ENCODE measurements at regions not wholly inside any gene's neighbourhood (a gene's known extent, or its start where the extent isn't known, plus 50 kb on each side); places are given as distances from the start of the nearest gene placed in this dataset.

DNA sequence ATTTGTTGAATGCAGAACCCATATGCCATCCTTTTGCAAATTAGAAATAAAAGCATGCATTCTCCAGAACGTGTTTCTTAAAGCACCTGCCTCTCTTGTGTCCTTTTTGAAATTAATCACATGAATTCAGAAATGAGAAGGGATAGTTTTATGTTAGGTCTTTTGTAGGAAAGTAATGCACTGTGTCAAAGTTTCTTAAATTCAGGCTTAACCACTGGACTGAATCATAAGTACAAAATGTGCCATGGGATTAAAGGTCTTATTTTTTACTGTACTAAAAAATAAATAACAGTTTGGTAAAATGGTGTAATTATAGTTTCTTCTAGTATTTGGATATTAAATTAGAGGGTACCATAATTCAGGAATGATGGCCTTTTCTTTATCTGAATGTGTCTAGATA, 290.1 kb upstream of the USP25 start:
- TF ChIP-seq, protein P1, sequence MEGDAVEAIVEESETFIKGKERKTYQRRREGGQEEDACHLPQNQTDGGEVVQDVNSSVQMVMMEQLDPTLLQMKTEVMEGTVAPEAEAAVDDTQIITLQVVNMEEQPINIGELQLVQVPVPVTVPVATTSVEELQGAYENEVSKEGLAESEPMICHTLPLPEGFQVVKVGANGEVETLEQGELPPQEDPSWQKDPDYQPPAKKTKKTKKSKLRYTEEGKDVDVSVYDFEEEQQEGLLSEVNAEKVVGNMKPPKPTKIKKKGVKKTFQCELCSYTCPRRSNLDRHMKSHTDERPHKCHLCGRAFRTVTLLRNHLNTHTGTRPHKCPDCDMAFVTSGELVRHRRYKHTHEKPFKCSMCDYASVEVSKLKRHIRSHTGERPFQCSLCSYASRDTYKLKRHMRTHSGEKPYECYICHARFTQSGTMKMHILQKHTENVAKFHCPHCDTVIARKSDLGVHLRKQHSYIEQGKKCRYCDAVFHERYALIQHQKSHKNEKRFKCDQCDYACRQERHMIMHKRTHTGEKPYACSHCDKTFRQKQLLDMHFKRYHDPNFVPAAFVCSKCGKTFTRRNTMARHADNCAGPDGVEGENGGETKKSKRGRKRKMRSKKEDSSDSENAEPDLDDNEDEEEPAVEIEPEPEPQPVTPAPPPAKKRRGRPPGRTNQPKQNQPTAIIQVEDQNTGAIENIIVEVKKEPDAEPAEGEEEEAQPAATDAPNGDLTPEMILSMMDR (conservative IDR thresholded peaks at IDR 0.05; ENCODE audit: low read depth in 2 of 2) = no peak
- TF ChIP-seq EZH2 (IDR thresholded peaks at IDR 0.05; ENCODE audit: low read depth, unreplicated experiment) (no peak), POLR2AphosphoS5 (IDR thresholded peaks at IDR 0.05; ENCODE audit: low read depth) (no peak), EZH2phosphoT487 (IDR thresholded peaks at IDR 0.05; ENCODE audit: unreplicated experiment) (no peak), ZNF114 (CRISPR knock-in tag; IDR thresholded peaks at IDR 0.05) (no peak), CREB1 (CRISPR knock-in tag; IDR thresholded peaks at IDR 0.05; ENCODE audit: low read depth) (no peak)
- TF ChIP-seq, protein P2, sequence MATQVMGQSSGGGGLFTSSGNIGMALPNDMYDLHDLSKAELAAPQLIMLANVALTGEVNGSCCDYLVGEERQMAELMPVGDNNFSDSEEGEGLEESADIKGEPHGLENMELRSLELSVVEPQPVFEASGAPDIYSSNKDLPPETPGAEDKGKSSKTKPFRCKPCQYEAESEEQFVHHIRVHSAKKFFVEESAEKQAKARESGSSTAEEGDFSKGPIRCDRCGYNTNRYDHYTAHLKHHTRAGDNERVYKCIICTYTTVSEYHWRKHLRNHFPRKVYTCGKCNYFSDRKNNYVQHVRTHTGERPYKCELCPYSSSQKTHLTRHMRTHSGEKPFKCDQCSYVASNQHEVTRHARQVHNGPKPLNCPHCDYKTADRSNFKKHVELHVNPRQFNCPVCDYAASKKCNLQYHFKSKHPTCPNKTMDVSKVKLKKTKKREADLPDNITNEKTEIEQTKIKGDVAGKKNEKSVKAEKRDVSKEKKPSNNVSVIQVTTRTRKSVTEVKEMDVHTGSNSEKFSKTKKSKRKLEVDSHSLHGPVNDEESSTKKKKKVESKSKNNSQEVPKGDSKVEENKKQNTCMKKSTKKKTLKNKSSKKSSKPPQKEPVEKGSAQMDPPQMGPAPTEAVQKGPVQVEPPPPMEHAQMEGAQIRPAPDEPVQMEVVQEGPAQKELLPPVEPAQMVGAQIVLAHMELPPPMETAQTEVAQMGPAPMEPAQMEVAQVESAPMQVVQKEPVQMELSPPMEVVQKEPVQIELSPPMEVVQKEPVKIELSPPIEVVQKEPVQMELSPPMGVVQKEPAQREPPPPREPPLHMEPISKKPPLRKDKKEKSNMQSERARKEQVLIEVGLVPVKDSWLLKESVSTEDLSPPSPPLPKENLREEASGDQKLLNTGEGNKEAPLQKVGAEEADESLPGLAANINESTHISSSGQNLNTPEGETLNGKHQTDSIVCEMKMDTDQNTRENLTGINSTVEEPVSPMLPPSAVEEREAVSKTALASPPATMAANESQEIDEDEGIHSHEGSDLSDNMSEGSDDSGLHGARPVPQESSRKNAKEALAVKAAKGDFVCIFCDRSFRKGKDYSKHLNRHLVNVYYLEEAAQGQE (IDR thresholded peaks at IDR 0.05; ENCODE audit: unreplicated experiment) = no peak

Data from GM23338 (cell line).